GM12878 (cell line): ENCODE measurements at regions not wholly inside any gene's neighbourhood (a gene's known extent, or its start where the extent isn't known, plus 50 kb on each side); places are given as distances from the start of the nearest gene placed in this dataset.

Source experiments
- POLR2A ChIP-seq: IDR thresholded peaks from 2 replicates; pipeline ENCODE4 v1.6.1; 2011; ENCODE audit warnings: low read depth, mild to moderate bottlenecking, low read length
- RCOR1 ChIP-seq: conservative IDR thresholded peaks from 2 replicates; pipeline ENCODE4 v1.6.1; 2012; ENCODE audit warnings: low read depth, low read length, improper control_type of control experiment
- REST ChIP-seq: IDR thresholded peaks from 2 replicates; pipeline ENCODE4 v1.6.1; 2012; ENCODE audit warnings: mild to moderate bottlenecking, low read depth, low read length
- ZNF274 ChIP-seq: IDR thresholded peaks from one replicate; pipeline ENCODE4 v1.8.0; 2011; ENCODE audit not compliant: insufficient read length, insufficient read depth
- TF ChIP-seq, protein P1 (sequence below): IDR thresholded peaks from 2 replicates; pipeline ENCODE4 v1.6.1; 2011; ENCODE audit warnings: low read depth, low read length, improper control_type of control experiment, borderline replicate concordance

DNA sequence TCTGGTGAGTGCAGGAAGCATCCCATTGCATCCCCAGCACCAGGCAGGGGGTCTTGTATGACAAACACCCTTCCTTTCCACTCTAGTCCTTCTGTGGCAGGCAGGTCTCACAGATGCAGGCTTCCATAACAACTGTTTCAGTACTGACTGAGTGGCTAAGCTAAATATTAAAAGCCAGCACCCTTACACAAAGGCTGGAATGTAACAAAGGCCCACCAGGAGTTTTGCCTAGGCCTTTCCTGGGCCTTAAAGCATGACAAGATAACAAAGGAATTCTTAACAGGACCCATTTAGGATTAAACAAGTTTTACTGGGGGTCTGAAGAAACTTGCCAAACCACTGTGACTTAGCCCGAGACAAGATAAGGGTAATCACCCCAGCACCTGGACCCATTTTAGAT, 228.9 kb upstream of the RPL38 start:
- TF ChIP-seq REST (no peak), ZNF274 (no peak), POLR2A (no peak), RCOR1 (no peak)
- TF ChIP-seq, protein P1, sequence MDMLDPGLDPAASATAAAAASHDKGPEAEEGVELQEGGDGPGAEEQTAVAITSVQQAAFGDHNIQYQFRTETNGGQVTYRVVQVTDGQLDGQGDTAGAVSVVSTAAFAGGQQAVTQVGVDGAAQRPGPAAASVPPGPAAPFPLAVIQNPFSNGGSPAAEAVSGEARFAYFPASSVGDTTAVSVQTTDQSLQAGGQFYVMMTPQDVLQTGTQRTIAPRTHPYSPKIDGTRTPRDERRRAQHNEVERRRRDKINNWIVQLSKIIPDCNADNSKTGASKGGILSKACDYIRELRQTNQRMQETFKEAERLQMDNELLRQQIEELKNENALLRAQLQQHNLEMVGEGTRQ, result no peak
